ENCODE measurements at regions not wholly inside any gene's neighbourhood (a gene's known extent, or its start where the extent isn't known, plus 50 kb on each side); places are given as distances from the start of the nearest gene placed in this dataset.

GRCh38 chr4:136831553-136831952, 700.7 kb downstream of the PCDH18 start:
- DNase-seq, result no peak

- peak; percentile 5 for DNase-seq
Observed at GRCh38 chr4:136829280-136829679, 703.0 kb downstream of the PCDH18 start.

- DNase-seq, result no peak
Observed at GRCh38 chr4:136823020-136823419, 709.3 kb downstream of the PCDH18 start.

- no peak for DNase-seq
Observed at GRCh38 chr4:136818811-136819330, 713.4 kb downstream of the PCDH18 start.

- no peak for DNase-seq
Observed at GRCh38 chr4:136812100-136812880, 720.0 kb downstream of the PCDH18 start.

- DNase-seq, result no peak
Observed at GRCh38 chr4:136811496-136812077, 720.7 kb downstream of the PCDH18 start.

GRCh38 chr4:136810626-136811025, 721.7 kb downstream of the PCDH18 start:
- no peak for DNase-seq

- no peak for DNase-seq
Observed at GRCh38 chr4:136806844-136807243, 725.5 kb downstream of the PCDH18 start.

- no peak for DNase-seq
Observed at GRCh38 chr4:136805617-136806016, 726.7 kb downstream of the PCDH18 start.

GRCh38 chr4:136803433-136803832, 728.9 kb downstream of the PCDH18 start:
- DNase-seq, result no peak

GRCh38 chr4:136800248-136800647, 732.0 kb downstream of the PCDH18 start:
- DNase-seq, result no peak

- no peak for DNase-seq
Observed at GRCh38 chr4:136796953-136797352, 735.3 kb downstream of the PCDH18 start.

GRCh38 chr4:136793848-136794247, 738.4 kb downstream of the PCDH18 start:
- DNase-seq, result no peak

GRCh38 chr4:136784326-136784725, 748.0 kb downstream of the PCDH18 start:
- DNase-seq, result no peak

GRCh38 chr4:136769717-136770116, 762.6 kb downstream of the PCDH18 start:
- no peak for DNase-seq

GRCh38 chr4:136768925-136769275, 763.4 kb downstream of the PCDH18 start:
- DNase-seq, result no peak

GRCh38 chr4:136768213-136768924, 763.9 kb downstream of the PCDH18 start:
- no peak for DNase-seq

- DNase-seq, result no peak
Observed at GRCh38 chr4:136763919-136764318, 768.4 kb downstream of the PCDH18 start.

- DNase-seq, result no peak
Observed at GRCh38 chr4:136755531-136755916, 776.8 kb downstream of the PCDH18 start.

- no peak for DNase-seq
Observed at GRCh38 chr4:136754810-136755530, 777.3 kb downstream of the PCDH18 start.

GRCh38 chr4:136751556-136751955, 780.7 kb downstream of the PCDH18 start:
- DNase-seq, result no peak

GRCh38 chr4:136750897-136751296, 781.4 kb downstream of the PCDH18 start:
- no peak for DNase-seq

GRCh38 chr4:136749989-136750388, 782.3 kb downstream of the PCDH18 start:
- DNase-seq, result peak; percentile 1
